ENCODE measurements at regions not wholly inside any gene's neighbourhood (a gene's known extent, or its start where the extent isn't known, plus 50 kb on each side); places are given as distances from the start of the nearest gene placed in this dataset.

DNA sequence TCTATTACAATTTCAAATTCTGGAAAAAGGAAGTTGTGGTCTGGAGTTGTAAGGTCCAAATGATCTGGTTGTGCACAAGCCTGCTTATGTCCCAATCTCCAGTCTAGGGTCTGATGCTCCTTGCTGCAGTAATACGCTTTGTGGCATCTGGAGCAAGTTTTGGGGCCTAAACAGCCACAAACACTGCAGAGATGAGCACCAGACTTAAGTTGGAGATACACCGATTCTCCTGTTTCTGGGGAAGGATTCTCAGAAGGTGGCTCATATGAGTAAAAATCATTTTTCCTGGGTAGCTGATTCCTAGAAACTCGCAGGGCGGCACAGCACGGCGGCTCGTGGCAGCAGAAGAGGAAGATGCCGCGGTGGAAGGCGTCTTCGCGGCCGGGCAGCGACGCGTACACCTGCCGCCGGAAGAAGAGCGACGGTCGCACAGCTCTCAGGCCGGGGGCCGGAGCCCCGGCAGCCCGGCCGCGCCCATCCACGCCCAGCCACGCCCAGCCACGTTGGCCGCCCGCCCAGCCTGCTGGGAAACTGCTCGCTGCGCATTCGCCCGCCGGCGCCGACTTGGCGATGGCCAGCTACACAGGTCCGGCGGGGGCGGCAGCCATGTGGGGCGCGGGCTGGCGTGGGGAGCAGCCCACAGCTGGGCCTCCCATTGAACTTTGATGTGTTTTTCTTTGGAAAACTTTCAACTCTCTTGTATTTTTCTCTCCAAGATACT is 129.0 kb downstream of the ASCL4 start:
- TF ChIP-seq, protein P1, sequence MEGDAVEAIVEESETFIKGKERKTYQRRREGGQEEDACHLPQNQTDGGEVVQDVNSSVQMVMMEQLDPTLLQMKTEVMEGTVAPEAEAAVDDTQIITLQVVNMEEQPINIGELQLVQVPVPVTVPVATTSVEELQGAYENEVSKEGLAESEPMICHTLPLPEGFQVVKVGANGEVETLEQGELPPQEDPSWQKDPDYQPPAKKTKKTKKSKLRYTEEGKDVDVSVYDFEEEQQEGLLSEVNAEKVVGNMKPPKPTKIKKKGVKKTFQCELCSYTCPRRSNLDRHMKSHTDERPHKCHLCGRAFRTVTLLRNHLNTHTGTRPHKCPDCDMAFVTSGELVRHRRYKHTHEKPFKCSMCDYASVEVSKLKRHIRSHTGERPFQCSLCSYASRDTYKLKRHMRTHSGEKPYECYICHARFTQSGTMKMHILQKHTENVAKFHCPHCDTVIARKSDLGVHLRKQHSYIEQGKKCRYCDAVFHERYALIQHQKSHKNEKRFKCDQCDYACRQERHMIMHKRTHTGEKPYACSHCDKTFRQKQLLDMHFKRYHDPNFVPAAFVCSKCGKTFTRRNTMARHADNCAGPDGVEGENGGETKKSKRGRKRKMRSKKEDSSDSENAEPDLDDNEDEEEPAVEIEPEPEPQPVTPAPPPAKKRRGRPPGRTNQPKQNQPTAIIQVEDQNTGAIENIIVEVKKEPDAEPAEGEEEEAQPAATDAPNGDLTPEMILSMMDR (IDR thresholded peaks at IDR 0.05; ENCODE audit: borderline replicate concordance, control extremely low read depth, extremely low read depth, insufficient read depth, missing control alignments) = no peak
- peak; percentile 94 for DNase-seq (ENCODE audit: low spot score)
- in situ Hi-C loops (cut with MboI; ENCODE audit: low sequenced_read_pairs, unreplicated experiment) = no loop called here

- TF ChIP-seq, protein P1 (IDR thresholded peaks at IDR 0.05; ENCODE audit: borderline replicate concordance, control extremely low read depth, extremely low read depth, insufficient read depth, missing control alignments) = no peak
- no peak for DNase-seq (ENCODE audit: low spot score)
- in situ Hi-C loops (cut with MboI; ENCODE audit: low sequenced_read_pairs, unreplicated experiment) = no loop called here
These were observed 132.2 kb downstream of the ASCL4 start for GRCh38 chr12:107906707-107907106.

GRCh38 chr12:107912421-107913004 is 138.0 kb downstream of the ASCL4 start:
- TF ChIP-seq, protein P1 (IDR thresholded peaks at IDR 0.05; ENCODE audit: borderline replicate concordance, control extremely low read depth, extremely low read depth, insufficient read depth, missing control alignments) = peak; percentile 92
- peak; percentile 87 for DNase-seq (ENCODE audit: low spot score)
- in situ Hi-C loops (cut with MboI; ENCODE audit: low sequenced_read_pairs, unreplicated experiment) = no loop called here

DNA sequence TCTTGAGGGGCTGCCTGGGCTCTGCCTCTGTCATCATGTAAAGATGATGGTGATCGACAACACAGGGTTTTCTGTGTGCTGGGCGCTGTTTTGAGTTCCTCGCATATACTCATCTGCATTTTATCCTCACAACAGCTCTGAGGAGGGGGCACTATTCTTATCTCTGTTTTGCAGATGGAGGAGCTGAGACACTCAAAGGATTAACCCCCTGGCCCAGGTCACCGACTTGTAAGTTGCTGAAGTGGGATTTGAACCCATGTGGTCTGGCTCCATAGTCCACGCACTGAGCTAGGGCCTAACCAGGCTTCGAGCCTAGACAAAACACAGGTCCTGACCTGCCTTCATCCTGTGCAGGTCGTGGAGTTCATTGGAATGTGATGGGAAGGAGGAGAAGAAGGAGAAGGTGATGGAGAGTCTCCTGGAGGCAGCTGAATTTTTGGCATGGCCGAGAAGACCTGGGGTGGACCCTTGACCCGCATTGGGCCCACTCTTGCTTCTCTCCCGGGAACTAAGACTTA is 140.0 kb downstream of the ASCL4 start:
- TF ChIP-seq, protein P1 (IDR thresholded peaks at IDR 0.05; ENCODE audit: borderline replicate concordance, control extremely low read depth, extremely low read depth, insufficient read depth, missing control alignments) = no peak
- in situ Hi-C loops (cut with MboI; ENCODE audit: low sequenced_read_pairs, unreplicated experiment) = no loop called here
- DNase-seq (ENCODE audit: low spot score) = no peak

DNA sequence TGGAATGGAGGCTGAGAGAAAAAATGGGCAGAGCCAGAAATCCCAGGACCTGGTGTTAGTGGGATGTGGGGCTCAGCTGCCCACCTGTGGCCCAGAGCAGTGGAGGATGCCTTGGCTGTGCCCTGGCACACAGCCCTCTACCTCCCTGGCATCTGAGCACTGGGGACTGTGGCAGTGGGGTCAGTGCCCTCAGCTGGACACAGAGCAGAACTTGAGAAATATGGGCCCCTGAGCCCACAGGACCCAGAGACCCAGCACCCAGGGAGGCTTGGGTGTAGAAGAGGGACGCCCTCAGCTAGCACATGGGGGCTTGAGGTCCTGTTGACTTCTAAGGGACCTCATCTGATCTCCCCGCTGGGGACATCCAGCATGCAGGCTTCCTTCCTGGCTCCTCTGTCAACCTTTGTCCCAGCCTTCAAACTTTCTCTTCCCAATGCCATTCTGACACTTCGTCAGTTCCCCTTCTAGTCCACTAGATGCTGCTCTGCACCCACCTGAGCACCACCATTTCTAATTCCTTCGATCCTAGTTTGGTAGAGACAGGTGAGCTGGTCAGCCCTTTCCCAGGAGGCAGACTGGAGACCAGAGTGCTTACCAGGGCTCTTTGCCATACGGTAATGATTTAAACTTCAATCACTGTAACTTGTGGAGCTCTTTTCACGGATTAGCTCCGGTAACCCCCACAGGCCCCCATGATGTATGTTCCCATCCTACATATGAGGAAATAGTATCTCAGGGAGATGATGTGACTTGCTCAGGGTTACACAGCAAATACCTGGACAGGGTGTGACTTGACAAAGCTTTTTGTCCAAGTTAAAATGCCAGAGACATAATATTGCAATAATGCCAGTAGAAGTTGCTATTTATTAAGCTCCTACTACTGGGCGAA is 143.7 kb downstream of the ASCL4 start:
- peak; percentile 47 for DNase-seq (ENCODE audit: low spot score)
- TF ChIP-seq, protein P1 (IDR thresholded peaks at IDR 0.05; ENCODE audit: borderline replicate concordance, control extremely low read depth, extremely low read depth, insufficient read depth, missing control alignments) = peak; percentile 54
- in situ Hi-C loops (cut with MboI; ENCODE audit: low sequenced_read_pairs, unreplicated experiment) = no loop called here

GRCh38 chr12:107921062-107921461 is 146.6 kb downstream of the ASCL4 start:
- no peak for DNase-seq (ENCODE audit: low spot score)
- TF ChIP-seq, protein P1 (IDR thresholded peaks at IDR 0.05; ENCODE audit: borderline replicate concordance, control extremely low read depth, extremely low read depth, insufficient read depth, missing control alignments) = no peak
- in situ Hi-C loops (cut with MboI; ENCODE audit: low sequenced_read_pairs, unreplicated experiment) = no loop called here

All from GM13976 (cell line).